Midbrain (tissue), 1 donor: ENCODE measurements at regions not wholly inside any gene's neighbourhood (a gene's known extent, or its start where the extent isn't known, plus 50 kb on each side); places are given as distances from the start of the nearest gene placed in this dataset.
"Not testable (repeated sequence)": the region's sequence is repeated elsewhere in the genome, so short reads cannot be mapped to it uniquely, and the experiment has no call there.

ENCODE experiments used
- DNase-seq: peaks from one replicate; lab custom pipeline; 2025; lab: John Stamatoyannopoulos, UW

- no peak for DNase-seq
Measured at GRCh38 chr4:7141151-7141834, 51.0 kb upstream of the SORCS2 start.

- DNase-seq: no peak
Measured at GRCh38 chr4:7140692-7141069, 51.7 kb upstream of the SORCS2 start.

- DNase-seq: no peak
Measured at GRCh38 chr4:7140062-7140691, 52.2 kb upstream of the SORCS2 start.

GRCh38 chr4:7139167-7139982, 53.0 kb upstream of the SORCS2 start:
- no peak for DNase-seq

- no peak for DNase-seq
Measured at GRCh38 chr4:7138223-7139166, 53.8 kb upstream of the SORCS2 start.

GRCh38 chr4:7137326-7138200, 54.8 kb upstream of the SORCS2 start:
- DNase-seq: no peak

- DNase-seq: no peak
Measured at GRCh38 chr4:7136351-7136750, 56.0 kb upstream of the SORCS2 start.

GRCh38 chr4:7135389-7135746, 57.0 kb upstream of the SORCS2 start:
- DNase-seq: no peak

GRCh38 chr4:7134737-7135388, 57.5 kb upstream of the SORCS2 start:
- peak; percentile 2 for DNase-seq

- not testable (repeated sequence) for DNase-seq
Measured at GRCh38 chr4:7133818-7134650, 58.3 kb upstream of the SORCS2 start.

- no peak for DNase-seq
Measured at GRCh38 chr4:7132730-7133582, 59.4 kb upstream of the SORCS2 start.

- no peak for DNase-seq
Measured at GRCh38 chr4:7132249-7132648, 60.1 kb upstream of the SORCS2 start.

GRCh38 chr4:7131498-7132031, 60.8 kb upstream of the SORCS2 start:
- no peak for DNase-seq

GRCh38 chr4:7130621-7131211, 61.6 kb upstream of the SORCS2 start:
- DNase-seq: no peak

- DNase-seq: no peak
Measured at GRCh38 chr4:7129871-7130620, 62.2 kb upstream of the GRPEL1 start.

- DNase-seq: no peak
Measured at GRCh38 chr4:7128644-7129043, 60.8 kb upstream of the GRPEL1 start.

GRCh38 chr4:7128234-7128633, 60.4 kb upstream of the GRPEL1 start:
- no peak for DNase-seq
